ENCODE measurements at regions not wholly inside any gene's neighbourhood (a gene's known extent, or its start where the extent isn't known, plus 50 kb on each side); places are given as distances from the start of the nearest gene placed in this dataset.
A peak's percentile ranks its signal among the peaks of the same experiment; 100 is the strongest.

- no peak overlapping the region for H3K4me3 ChIP-seq (ENCODE audit: low read length)
- DNase-seq (ENCODE audit: low read depth): no peak
These were observed 90.6 kb upstream of the GRM7 start for GRCh38 chr3:6770397-6770690.

GRCh38 chr3:6771171-6771570, 89.7 kb upstream of the GRM7 start:
- no peak overlapping the region for H3K4me3 ChIP-seq (ENCODE audit: low read length)
- no peak for DNase-seq (ENCODE audit: low read depth)
- no peak for TF ChIP-seq CTCF (conservative IDR thresholded peaks at IDR 0.05; ENCODE audit: low read depth, low read length)

More at GRCh38 chr3:6770397-6770690, 90.6 kb upstream of the GRM7 start:
- TF ChIP-seq CTCF (conservative IDR thresholded peaks at IDR 0.05; ENCODE audit: low read depth, low read length): no peak

GRCh38 chr3:6779140-6779539, 81.8 kb upstream of the GRM7 start:
- no peak for DNase-seq (ENCODE audit: low read depth)

GRCh38 chr3:6781092-6781491, 79.8 kb upstream of the GRM7 start:
- no peak for DNase-seq (ENCODE audit: low read depth)
- no peak overlapping the region for H3K4me3 ChIP-seq (ENCODE audit: low read length)
- TF ChIP-seq CTCF (conservative IDR thresholded peaks at IDR 0.05; ENCODE audit: low read depth, low read length): no peak

More at GRCh38 chr3:6779140-6779539, 81.8 kb upstream of the GRM7 start:
- TF ChIP-seq CTCF (conservative IDR thresholded peaks at IDR 0.05; ENCODE audit: low read depth, low read length): no peak
- H3K4me3 ChIP-seq (ENCODE audit: low read length): no peak overlapping the region

GRCh38 chr3:6785726-6786125, 75.2 kb upstream of the GRM7 start:
- H3K4me3 ChIP-seq (ENCODE audit: low read length): no peak overlapping the region
- no peak for DNase-seq (ENCODE audit: low read depth)
- no peak for TF ChIP-seq CTCF (conservative IDR thresholded peaks at IDR 0.05; ENCODE audit: low read depth, low read length)

- no peak for TF ChIP-seq CTCF (conservative IDR thresholded peaks at IDR 0.05; ENCODE audit: low read depth, low read length)
- DNase-seq (ENCODE audit: low read depth): no peak
- H3K4me3 ChIP-seq (ENCODE audit: low read length): no peak overlapping the region
These were observed 69.8 kb upstream of the GRM7 start for GRCh38 chr3:6791161-6791560.

- no peak for DNase-seq (ENCODE audit: low read depth)
- H3K4me3 ChIP-seq (ENCODE audit: low read length): no peak overlapping the region
- TF ChIP-seq CTCF (conservative IDR thresholded peaks at IDR 0.05; ENCODE audit: low read depth, low read length): peak; percentile 60
These were observed 61.5 kb upstream of the GRM7 start for GRCh38 chr3:6799264-6799915.
